Stimulated activated naive CD8-positive, alpha-beta T cell treated with anti-CD3 and anti-CD28 coated beads, Interleukin-15, Interleukin-2, amounts not matched to agents 100 U/mL and 50 U/mL, for 24 hours (primary cell): ENCODE measurements at regions not wholly inside any gene's neighbourhood (a gene's known extent, or its start where the extent isn't known, plus 50 kb on each side); places are given as distances from the start of the nearest gene placed in this dataset.

Experiments used
- ATAC-seq: fragments of 150-1000 bp; cut with Tn5 transposase; one replicate; pipeline ENCODE4 v1.10.0; 2021
- DNase-seq: peaks from one replicate; pipeline ENCODE4 v3.0.0; 2021

DNA sequence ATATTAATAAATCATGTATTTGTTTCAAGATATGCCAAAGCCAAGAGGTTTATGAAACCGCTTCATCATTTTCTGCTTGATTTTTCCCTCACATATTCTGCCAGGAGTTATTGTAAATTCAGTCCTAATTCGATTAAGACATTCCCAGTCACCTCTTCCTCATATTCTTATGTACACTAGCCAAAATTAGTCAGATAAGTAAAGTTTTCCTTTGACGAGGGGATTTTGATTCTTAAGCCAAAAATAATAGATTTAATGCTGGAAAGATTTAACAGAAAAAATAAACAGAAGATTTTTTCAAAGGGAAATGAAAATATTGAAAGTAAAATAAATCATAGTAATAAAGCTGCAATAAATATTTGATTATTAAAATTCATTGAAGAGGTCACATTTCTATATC lies 51.0 kb upstream of the VEGFC start:
- ATAC-seq: no peak
- DNase-seq: no peak

DNA sequence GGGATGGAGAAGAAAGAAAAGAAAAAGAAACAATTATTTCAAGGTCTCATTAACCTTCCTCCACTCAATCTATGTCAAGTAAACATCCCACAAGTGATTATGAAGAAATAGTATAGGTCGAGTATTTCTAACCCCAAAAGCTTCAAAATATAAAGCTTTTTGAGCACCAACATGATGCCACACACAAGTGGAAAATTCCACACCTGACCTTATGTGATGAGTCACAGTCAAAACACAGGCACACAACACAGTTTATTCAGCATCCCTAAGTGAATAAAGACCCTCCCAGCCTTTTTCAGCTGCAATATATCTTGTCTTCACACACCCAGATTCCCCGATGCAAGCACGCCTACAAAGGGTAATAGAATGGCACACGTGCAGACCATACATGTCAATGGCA lies 51.7 kb upstream of the VEGFC start:
- DNase-seq (no peak), ATAC-seq (no peak)

DNA sequence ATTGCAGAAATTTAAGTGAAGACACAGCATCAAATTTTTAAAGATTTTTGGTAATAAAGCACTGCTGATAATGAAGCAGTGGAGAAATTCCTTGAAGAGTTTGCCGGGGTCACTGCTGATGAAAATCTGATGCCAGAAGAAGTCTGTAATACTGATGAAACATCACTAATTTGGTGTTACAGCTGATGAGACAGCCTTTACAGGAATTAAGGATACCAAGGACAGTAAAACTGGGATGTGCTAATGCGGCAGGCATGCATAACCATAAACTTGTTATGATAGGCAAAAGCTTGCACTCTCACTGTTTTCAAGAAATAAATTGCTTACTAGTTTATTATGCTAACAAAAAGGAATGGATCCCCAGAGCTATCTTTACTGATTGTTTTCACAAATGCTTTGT lies 52.9 kb upstream of the VEGFC start:
- ATAC-seq (no peak), DNase-seq (no peak)

DNA sequence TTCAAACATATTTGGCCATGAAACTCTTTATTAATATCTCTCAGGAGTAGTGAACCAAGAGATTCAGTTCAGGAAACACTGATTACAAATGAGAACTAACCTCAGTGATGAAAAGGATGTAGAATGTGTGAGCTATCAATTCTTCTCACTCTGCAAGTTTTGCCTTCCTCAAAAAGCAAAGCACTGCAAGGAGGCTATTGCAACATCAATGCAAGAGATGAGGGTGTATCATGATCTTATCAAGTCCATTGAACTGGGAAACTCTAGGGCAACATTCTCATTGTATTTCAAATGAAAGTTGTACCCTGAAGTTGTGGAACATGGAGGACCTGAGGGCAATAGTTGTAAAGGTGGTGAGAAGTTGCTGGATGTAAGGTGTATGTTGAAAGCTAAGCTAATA lies 56.4 kb upstream of the VEGFC start:
- ATAC-seq: no peak
- no peak for DNase-seq

DNA sequence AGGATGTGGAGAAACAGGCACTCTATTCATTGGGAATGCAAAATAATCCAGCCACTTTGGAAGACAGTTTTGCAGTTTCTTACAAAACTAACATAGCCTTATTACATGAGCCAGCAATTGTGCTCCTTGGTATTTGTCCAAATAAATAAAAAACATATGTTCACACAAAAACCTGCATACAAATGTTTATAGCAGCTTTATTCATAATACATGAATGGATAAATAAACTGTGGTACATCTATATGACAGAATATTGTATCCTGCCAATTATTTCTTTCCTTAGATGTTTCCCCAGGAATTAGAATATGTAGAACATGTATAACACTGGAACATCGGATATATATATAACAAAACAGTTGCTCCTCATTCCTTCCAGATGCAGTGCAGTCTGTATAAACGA lies 57.7 kb upstream of the VEGFC start:
- no peak for ATAC-seq
- DNase-seq: no peak

DNA sequence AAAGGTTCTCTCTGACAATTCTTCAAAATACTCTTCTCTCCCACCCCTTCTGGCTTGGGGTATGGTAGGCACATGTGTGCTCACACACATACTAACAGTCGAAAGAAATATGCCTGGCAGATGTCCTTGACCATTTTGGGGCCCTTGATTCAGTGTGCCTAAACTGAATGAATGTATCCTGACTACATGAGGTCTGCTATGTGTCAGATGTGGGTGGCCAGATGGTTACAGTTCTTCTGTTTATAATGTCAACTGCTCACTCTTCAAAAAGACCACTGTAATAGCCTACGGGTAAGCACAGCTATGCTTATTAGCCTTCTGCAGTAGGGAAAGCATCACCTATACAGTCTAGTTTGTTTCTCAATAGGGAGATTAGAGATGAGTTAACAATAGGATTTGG lies 63.7 kb upstream of the VEGFC start:
- ATAC-seq (no peak), DNase-seq (no peak)

DNA sequence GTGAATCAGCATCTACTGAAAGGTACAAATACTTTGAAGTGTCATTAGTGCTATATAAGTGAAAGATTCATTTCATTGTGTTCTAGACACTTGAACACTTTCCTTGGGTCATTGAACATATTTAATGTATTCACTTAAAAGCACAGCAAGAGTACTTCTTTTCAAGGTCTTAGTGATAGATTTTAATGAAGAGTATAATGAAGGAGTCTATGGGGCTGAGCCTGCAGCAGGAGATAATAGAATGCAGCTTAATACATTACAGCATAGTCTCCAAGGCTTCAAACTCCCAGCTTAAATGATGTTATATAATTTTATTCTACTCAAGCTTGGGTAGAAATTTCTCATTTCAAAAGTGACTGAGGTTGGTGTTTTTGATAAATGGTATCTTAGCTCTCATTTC lies 66.1 kb upstream of the VEGFC start:
- no peak for DNase-seq
- ATAC-seq: no peak

DNA sequence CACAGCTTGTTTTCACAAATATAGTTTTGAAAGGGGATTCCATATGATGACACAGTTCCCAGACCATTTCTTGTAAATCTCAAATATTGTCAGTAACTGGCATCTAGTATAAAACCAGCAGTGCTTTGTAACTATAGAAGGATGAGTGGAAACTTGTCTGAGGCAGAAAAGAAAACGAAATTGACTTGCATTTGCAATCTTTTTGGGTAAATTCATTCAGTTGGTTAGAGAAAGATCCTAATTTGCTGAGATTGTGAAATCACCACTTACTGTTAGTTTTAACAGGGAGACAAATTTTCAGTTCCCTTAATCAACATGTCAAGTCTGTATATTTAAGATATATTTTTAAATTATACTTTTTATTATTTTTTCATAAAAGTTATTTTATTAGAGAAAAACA lies 71.5 kb upstream of the VEGFC start:
- no peak for ATAC-seq
- no peak for DNase-seq

DNA sequence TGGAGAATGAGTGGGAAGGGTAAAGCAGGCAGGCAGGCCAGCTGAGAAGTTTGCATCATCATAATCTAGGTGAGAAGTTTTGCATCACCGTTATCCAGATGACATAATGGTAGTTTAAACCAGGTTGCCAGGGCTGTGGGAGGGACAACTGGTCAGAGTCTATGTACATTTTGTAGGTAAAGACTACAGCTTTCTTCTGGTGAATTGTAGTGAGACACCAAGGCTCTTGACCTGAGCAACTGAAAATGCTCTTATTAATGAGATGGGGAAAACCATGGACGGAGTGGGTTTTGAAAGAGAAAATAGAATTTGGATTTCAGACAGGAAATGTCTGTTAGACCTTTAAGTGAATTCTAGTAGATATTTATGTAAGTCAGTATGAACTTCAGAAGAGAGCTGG lies 76.0 kb upstream of the VEGFC start:
- no peak for ATAC-seq

DNA sequence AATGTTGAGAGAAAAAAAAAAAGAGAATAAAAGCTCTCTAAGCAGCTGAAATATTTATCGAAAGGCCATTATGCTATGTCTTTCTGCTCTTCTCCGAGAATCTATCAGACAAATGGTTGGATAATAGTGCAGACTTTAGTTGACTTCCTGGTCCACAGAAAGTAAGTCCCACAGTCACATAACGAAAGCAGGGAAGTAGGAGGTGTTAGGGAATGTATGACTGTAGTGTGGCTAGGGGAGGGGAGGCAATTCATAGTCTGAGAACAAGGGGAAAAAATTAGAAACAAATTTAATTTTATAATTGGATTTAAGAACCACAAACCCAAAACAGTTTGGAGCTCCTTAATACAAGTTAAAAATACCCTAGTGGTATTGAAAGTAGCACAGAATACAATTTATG lies 79.7 kb upstream of the VEGFC start:
- DNase-seq (no peak), ATAC-seq (no peak)

More for the DNA sequence above, 76.0 kb upstream of the VEGFC start:
- no peak for DNase-seq

DNA sequence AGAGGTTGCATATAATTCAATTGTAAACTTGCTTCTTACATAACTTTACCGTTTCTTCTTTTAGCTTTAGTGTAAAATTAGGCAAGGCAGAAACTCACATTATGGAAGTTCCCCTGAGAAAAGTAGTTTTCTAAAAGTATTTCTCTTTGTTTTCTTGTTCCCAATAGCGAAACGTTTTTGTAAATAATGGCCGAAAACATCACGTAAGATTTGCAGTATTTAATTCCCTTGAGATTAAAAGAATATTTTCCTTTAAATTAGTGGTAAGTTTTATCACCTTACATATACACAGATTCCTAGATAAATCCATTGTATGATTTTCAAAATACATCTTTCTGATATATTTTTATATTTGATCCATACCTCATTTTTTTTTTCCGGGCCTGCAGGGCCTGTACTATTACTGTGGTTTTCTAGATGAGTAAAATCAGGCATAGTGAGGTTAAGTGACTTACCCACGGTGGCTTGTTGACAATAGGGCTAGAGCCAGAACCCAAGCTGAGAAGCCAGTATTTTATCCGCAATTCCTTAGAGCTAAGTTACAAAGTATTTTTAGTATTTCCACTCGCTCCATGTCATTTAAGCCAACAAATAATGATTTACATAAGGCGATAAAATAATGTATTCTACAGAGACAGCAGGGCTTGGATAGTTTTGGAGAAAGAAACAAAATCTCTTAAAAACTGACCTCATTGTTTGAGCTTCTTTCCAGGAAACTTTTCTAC lies 82.2 kb upstream of the VEGFC start:
- no peak for ATAC-seq
- DNase-seq: no peak

DNA sequence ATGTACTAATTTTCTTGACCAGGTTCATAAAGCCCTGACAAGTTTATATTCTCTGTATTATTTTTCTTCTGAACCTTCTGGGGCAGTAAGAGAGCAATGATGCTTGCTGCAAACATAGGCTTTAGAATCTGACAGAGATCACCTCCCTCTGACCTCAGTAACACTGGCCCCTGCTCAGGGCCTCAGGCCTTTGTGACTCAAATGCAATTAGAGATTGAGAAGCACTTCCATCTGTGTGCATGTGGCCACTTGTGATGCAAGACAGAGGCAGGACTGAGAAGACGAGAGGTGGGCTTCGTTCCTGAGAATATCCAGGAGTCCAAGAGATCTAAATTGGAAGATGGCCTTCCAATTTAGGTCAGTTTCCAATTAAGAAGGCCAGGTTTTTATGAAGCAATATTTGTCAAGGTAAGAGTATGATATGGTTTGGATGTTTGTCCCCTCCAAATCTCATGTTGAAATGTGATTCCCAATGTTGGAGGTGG lies 82.8 kb upstream of the VEGFC start:
- ATAC-seq (no peak), DNase-seq (no peak)

DNA sequence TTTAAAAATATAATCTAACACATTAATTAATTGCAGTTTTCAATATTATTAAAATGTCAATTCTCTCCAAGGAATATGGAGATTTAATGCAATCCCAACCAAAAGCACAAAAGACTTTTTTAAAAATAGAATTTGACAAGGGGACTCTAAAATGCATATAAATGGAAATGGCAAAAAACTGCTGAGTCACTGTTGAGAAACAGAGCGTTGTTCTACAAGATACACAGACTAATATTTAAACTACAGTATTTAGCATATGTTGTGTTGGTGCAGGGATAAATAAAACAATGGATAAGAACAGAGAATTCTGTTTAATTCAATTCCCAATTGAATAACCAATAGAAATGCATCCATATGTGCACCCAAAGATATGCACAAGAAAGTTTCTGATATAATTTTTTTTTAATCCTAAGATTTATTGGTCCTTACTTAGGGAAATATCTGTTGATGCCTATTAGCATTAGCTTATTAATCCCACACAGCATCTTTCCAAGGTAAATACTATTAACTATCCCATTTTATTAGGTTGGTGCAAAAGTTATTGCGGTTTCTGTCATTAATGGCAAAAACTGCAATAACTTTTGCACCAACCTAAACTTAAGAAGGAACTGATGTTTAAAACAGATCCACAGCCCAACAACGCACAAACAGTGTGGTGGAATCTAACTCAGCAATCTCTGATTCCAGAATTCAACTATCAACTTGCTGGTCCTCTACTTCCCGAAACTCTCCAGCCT lies 86.8 kb upstream of the VEGFC start:
- no peak for ATAC-seq
- DNase-seq: no peak

DNA sequence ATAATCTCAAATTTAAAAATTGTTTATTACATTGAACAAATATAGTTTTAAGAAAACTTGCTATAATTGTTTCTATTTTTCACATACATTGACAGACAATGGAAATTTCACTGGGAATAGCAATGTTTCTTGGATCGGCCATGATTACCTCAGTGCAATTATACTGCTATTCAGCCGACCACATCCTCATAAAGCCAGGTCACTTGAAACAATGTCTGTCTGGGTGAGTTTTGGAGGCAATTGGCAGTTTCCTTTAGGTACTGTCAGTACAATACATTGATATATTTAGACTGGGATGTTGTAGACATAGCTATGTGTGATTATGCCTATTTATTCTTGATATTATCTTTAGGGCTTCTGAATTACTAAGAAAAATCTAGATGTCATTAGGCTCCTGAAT lies 89.5 kb upstream of the VEGFC start:
- ATAC-seq (no peak), DNase-seq (no peak)

DNA sequence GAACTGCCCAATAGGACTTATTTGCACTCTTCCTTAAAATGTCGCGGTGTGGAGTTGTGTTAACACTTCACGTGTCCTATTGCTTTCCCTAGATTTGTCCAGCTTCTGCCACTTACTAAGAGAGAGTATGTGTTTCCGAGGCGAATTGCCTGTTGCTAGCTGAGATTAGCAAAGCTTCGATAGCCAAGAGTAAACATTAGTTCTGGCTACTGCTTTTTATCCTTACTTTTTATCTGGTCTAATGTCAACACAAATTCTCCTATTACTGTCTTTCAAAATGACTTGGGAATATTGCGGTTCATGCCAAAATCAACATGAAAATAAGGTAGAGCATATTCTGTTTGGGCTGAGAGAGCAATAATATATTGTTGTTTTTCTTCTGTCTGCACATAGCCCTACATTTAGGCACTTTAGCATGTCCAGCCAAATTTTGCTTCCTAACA lies 90.4 kb upstream of the VEGFC start:
- DNase-seq: no peak
- ATAC-seq: no peak

DNA sequence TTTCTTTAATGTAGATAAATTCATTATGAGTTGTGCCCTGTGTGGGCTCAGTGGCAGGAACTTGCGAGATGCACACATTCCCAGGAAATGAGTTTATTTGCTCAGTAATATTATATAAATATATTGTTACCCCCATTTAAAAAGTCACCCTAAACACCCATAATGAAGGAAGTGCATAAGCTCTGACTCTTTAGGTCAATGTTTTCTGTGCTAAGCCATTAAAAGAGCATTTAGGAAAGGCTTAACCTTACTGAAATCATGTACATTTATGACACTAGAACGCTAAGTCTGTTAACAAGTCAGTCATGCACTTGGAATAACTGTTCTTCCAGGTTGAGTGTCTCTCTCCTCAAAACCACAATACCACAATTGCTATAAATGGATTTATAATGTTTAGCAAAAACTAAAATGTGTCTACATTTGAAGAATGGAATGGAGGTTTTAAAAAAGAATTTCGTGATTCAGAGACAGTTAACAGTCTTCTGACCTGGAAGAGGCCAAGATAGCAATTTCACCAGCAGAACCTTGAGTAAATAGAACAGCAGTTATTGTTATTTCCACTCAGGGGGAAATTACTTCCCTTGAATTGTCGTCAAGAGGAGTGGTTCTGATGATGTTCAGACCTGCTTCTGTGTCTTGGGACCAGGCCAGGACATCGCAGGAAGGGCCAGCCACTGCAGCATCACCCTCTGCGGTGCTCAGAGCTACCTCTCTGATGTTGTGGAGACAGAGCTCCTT lies 91.1 kb upstream of the VEGFC start:
- DNase-seq (no peak), ATAC-seq (no peak)

DNA sequence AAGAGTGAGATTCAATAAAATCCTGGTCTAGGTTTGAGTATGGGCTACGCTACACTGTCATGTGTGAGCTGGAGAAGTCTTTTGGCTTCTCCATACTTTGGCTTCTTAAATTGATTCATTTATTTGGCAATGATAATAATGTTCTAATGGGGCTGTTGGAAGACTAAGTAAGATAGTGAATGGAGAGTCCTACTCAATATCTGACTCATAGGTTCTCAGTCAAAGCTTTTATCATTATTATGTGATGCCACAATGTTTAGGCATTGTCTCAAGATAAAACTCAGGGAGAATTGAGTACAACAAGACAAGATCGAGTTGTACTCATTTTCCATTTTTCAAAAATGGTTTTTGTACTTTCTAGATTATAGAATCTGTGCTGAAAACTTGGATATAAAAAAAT lies 92.5 kb upstream of the VEGFC start:
- ATAC-seq (no peak), DNase-seq (no peak)

DNA sequence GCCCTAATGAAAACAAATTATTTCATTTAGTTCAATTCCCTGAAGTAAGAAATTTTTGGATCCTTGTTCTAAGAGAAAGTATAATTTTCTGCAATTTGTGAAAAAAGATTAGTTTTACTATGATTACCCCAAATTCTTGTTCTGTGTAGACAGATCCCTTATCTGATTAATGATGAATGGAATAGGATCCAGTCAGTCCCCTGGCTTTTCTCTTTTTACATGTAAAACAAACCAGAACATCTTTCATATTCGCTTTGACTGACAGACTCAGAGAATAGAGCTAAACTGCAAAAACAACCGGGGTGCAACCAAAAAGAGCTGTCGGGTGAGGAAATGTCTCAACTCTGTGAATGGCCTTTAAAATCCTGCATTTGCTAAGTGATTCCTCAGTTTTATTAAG lies 93.4 kb upstream of the VEGFC start:
- no peak for ATAC-seq
- DNase-seq: no peak

DNA sequence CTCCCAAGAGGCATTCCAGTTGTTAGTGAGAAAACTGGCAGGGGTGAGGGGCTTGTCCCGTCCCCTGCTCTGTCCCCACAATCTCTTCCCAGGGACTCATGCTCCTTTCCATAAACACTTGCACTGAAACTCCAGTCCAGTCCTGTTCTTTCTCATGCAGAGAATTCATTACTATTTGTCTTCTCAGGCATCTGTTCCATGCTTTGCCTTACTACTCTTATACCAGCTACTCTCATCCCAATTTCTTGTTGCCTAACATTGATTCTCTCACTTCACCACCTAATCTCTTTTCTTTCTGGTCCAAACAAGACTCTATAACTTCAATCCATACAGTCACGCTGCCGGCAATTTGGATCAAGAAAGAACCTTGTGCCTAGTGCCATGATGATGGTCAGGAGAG lies 97.1 kb upstream of the VEGFC start:
- ATAC-seq: no peak
- DNase-seq: no peak

DNA sequence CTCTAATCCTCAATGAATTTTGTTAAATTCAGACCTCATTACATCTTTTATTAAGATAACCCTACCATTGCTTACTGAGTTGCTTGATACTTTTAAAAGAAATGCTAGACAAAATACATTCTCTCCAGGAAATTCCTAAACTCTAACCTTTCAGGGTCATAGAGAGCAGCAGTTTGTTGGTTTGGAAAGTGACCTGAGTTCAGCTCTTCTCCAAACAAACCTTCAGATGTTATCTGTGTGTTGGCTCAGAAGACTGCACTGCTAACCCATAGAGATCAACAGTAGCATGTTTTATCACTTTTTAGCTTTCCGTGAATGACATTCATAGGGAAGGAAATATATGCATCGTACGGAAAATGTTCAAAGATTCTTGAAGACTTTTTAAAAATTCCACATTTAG lies 101.8 kb upstream of the VEGFC start:
- ATAC-seq (no peak), DNase-seq (no peak)

DNA sequence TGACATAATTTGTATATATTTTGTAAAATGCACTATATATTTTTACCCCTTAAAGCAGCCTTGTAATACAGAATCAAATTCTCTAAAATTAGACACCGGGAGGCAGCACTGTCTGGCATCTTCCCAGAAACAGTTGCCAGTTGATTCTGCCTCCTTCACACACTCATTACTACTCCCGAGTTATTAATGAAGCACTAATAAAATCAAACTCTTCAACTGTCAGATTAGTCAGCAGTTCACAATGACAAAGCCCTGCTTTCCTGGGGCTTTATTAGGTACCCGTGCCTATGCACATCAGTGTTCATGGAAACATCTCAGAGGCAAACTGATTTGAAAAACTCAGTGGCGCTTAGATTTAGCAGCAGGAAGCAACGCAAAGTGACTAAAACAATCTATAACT lies 103.5 kb upstream of the VEGFC start:
- DNase-seq (no peak), ATAC-seq (no peak)

DNA sequence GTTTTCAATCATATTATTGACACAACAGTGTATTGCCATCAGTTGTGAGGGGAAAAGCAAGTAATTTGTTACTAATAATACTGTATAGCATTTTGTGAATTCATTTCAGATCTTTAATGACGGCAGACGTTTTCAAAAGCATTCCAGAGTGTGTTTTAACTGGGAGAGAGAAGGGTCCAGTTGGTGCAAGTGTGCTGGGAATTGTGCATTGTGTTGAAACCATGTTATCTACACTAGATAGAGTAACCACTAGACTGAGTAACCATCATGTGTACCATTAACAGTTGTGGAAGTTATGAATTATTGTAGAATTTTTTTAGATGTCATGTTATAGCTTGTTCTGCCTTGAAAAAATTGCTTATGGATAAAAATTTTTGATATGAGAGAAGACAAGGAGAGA lies 104.5 kb upstream of the VEGFC start:
- ATAC-seq: no peak
- DNase-seq: no peak

DNA sequence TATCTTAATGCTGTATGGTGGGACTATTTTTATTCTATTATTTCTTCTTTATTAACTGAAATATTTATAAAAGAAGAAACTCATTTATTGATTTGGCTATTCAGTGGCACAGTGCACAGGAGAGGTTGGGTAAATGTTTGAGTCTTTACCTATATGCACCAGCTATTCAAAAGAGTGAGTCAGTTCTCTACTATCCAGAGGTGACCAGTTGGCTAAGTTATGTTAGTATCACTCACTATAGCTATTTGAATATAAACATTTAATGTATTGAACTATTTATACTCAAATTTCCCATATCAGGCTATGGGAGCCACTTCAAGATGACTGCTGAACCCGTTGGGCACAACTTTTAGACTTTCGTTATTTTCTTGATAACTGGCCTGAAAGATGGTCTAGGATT lies 106.1 kb upstream of the VEGFC start:
- ATAC-seq (no peak), DNase-seq (no peak)
